HL-60 (cell line): ENCODE measurements at regions not wholly inside any gene's neighbourhood (a gene's known extent, or its start where the extent isn't known, plus 50 kb on each side); places are given as distances from the start of the nearest gene placed in this dataset.

ENCODE experiments used
- DNase-seq, 2 experiments: peaks; one replicate each; pipeline ENCODE4 v3.0.0-alpha.2; 2010 to 2020; ENCODE audit warnings: low read depth in 1 of 2, low spot score in 1 of 2
- H3K27ac ChIP-seq: fragments of 250-450 bp; sonication (Bioruptor Pico); replicated peaks from 2 replicates; pipeline ENCODE4 v1.5.1; 2020; ENCODE audit warnings: mild to moderate bottlenecking, moderate library complexity
- H3K27me3 ChIP-seq: fragments of 250-450 bp; sonication (Bioruptor Pico); 2 replicates; pipeline ENCODE4 v1.5.1; 2021; ENCODE audit warnings: mild to moderate bottlenecking, moderate library complexity; ENCODE audit not compliant: insufficient read depth, poor library complexity, severe bottlenecking
- H3K4me3 ChIP-seq: replicated peaks from 2 replicates; pipeline ENCODE4 v1.5.1; 2011; ENCODE audit warnings: mild to moderate bottlenecking, control low read depth, low read length; ENCODE audit not compliant: insufficient read depth
- CTCF ChIP-seq: IDR thresholded peaks from one replicate; pipeline ENCODE4 v1.5.1; 2011; ENCODE audit warnings: low read length, control low read depth, inconsistent platforms; ENCODE audit not compliant: insufficient read depth
- GABPA ChIP-seq: IDR thresholded peaks from 2 replicates; pipeline ENCODE4 v1.6.1; 2012; ENCODE audit warnings: low read depth
- POLR2AphosphoS5 ChIP-seq: IDR thresholded peaks from 2 replicates; pipeline ENCODE4 v1.6.1; 2012; ENCODE audit warnings: low read depth
- REST ChIP-seq: IDR thresholded peaks from 2 replicates; pipeline ENCODE4 v1.6.1; 2012; ENCODE audit warnings: low read depth; ENCODE audit not compliant: insufficient replicate concordance
- SPI1 ChIP-seq: IDR thresholded peaks from 2 replicates; pipeline ENCODE4 v1.6.1; 2012; ENCODE audit warnings: low read depth, mild to moderate bottlenecking, borderline replicate concordance

GRCh38 chr6:102485480-102485879 lies 1092.0 kb downstream of the GRIK2 start:
- Histone ChIP-seq H3K27me3 (no peaks in the 10 kb centered on the region), H3K4me3 (no peak overlapping the region), H3K27ac (no peak overlapping the region)
- TF ChIP-seq CTCF, result no peak
- no peak for TF ChIP-seq POLR2AphosphoS5
- no peak for TF ChIP-seq REST
- TF ChIP-seq GABPA, result no peak
- no peak for TF ChIP-seq SPI1
- no peak for DNase-seq

- peak; percentile 2 to 36 for DNase-seq
- H3K4me3 ChIP-seq, result no peak overlapping the region
- no peaks in the 10 kb centered on the region for H3K27me3 ChIP-seq
- TF ChIP-seq SPI1 (peak; percentile 46; the same call in 1 of the 2 replicates), POLR2AphosphoS5 (no peak)
- peak overlapping the region; percentile 4 for H3K27ac ChIP-seq
Observed at GRCh38 chr6:102474041-102474807, 1080.7 kb downstream of the GRIK2 start.

- DNase-seq, result no peak
Observed at GRCh38 chr6:102458990-102459389, 1065.5 kb downstream of the GRIK2 start.

More at GRCh38 chr6:102458990-102459389, 1065.5 kb downstream of the GRIK2 start:
- H3K27ac ChIP-seq, result no peak overlapping the region
- TF ChIP-seq CTCF, result no peak
- TF ChIP-seq POLR2AphosphoS5, result no peak
- no peak for TF ChIP-seq REST
- TF ChIP-seq SPI1, result no peak
- TF ChIP-seq GABPA, result no peak
- H3K4me3 ChIP-seq, result no peak overlapping the region
- H3K27me3 ChIP-seq, result no peaks in the 10 kb centered on the region
